PC-3 (cell line): ENCODE measurements at regions not wholly inside any gene's neighbourhood (a gene's known extent, or its start where the extent isn't known, plus 50 kb on each side); places are given as distances from the start of the nearest gene placed in this dataset.

Experiments used
- ATAC-seq: fragments of 200-7000 bp; cut with Tn5 transposase; 2 replicates; pipeline ENCODE4 v1.9.1; 2020; ENCODE audit warnings: mild to moderate bottlenecking, moderate library complexity
- BruUV-seq: library from RNA; stranded (reverse); fragments of 400-500 nt; replicated peaks from 2 replicates; lab custom pipeline; 2021; lab: Mats Ljungman, UMichigan
- CTCF ChIA-PET: fragments of 300-600 bp; sonication (Branson Sonifier 250); formaldehyde crosslinking; loops from one replicate; lab custom pipeline; 2022; ENCODE audit warnings: antibody characterized with exemption; lab: Charles Lee
- POLR2A ChIA-PET: fragments of 300-600 bp; sonication (Branson Sonifier 250); formaldehyde crosslinking; loops from one replicate; lab custom pipeline; 2022; ENCODE audit warnings: antibody characterized with exemption; ENCODE audit not compliant: unreplicated experiment; lab: Charles Lee
- DNase-seq: peaks from one replicate; pipeline ENCODE4 v3.0.0-alpha.2; 2015
- H2AFZ ChIP-seq: fragments of 300-600 bp; sonication (generic); 2 replicates; pipeline ENCODE4 v1.6.0; 2016; ENCODE audit warnings: antibody characterized with exemption, low read length
- H3F3A ChIP-seq: fragments of 300-600 bp; sonication (generic); one replicate; pipeline ENCODE4 v1.6.0; 2017; ENCODE audit warnings: antibody characterized with exemption, low read length, control low read depth, mild to moderate bottlenecking; ENCODE audit not compliant: unreplicated experiment
- H3K27ac ChIP-seq: fragments of 300-600 bp; sonication (generic); 2 replicates; pipeline ENCODE4 v1.5.1; 2016; ENCODE audit warnings: mild to moderate bottlenecking, low read length
- H3K27me3 ChIP-seq: fragments of 300-600 bp; sonication (generic); 2 replicates; pipeline ENCODE4 v1.6.1; 2016; ENCODE audit warnings: low read length, mixed read lengths
- H3K36me3 ChIP-seq: fragments of 300-600 bp; sonication (generic); 2 replicates; pipeline ENCODE4 v1.6.1; 2016; ENCODE audit warnings: low read depth, mixed run types, low read length, mixed read lengths
- H3K4me1 ChIP-seq: fragments of 300-600 bp; sonication (generic); 2 replicates; pipeline ENCODE4 v1.5.1; 2016; ENCODE audit warnings: low read length; ENCODE audit not compliant: insufficient read depth
- H3K4me2 ChIP-seq: fragments of 300-600 bp; sonication (generic); 2 replicates; pipeline ENCODE4 v1.6.0; 2016; ENCODE audit warnings: low read length
- H3K4me3 ChIP-seq: fragments of 300-600 bp; sonication (generic); 2 replicates; pipeline ENCODE4 v1.5.1; 2016; ENCODE audit warnings: mild to moderate bottlenecking, low read length, mixed read lengths
- H3K79me2 ChIP-seq: fragments of 300-600 bp; sonication (generic); 2 replicates; pipeline ENCODE4 v1.6.1; 2017; ENCODE audit warnings: low read length, mixed read lengths
- H3K9ac ChIP-seq: fragments of 300-600 bp; sonication (generic); 2 replicates; pipeline ENCODE4 v1.6.0; 2016; ENCODE audit warnings: mild to moderate bottlenecking, low read length
- H3K9me2 ChIP-seq: fragments of 300-600 bp; sonication (generic); replicated peaks from 2 replicates; pipeline ENCODE4 v1.6.1; 2016; ENCODE audit warnings: mixed run types, low read length, mixed read lengths
- H3K9me3 ChIP-seq: fragments of 300-600 bp; sonication (generic); 2 replicates; pipeline ENCODE4 v1.6.1; 2016; ENCODE audit warnings: low read length, mixed read lengths
- H4K20me1 ChIP-seq: fragments of 300-600 bp; sonication (generic); 2 replicates; pipeline ENCODE4 v1.6.1; 2016; ENCODE audit warnings: low read length, mixed read lengths
- EZH2 ChIP-seq: fragments of 300-600 bp; sonication (generic); IDR thresholded peaks from one replicate; pipeline ENCODE4 v1.6.1; 2017; ENCODE audit warnings: antibody characterized with exemption, mild to moderate bottlenecking, low read length; ENCODE audit not compliant: unreplicated experiment
- EZH2phosphoT487 ChIP-seq: fragments of 300-600 bp; sonication (generic); IDR thresholded peaks from 2 replicates; pipeline ENCODE4 v1.6.1; 2018; ENCODE audit warnings: mild to moderate bottlenecking, antibody characterized with exemption, low read length, borderline replicate concordance
- intact Hi-C: fragments of 100-400 bp; cut with micrococcal nuclease; formaldehyde crosslinking; loops from 2 replicates; pipeline ENCODE4 v1.9.0; 2023
- TF ChIP-seq, protein P1 (sequence below): fragments of 300-600 bp; sonication (generic); conservative IDR thresholded peaks from 2 replicates; pipeline ENCODE4 v1.5.1; 2017; ENCODE audit warnings: antibody characterized with exemption, low read depth, mild to moderate bottlenecking, low read length

DNA sequence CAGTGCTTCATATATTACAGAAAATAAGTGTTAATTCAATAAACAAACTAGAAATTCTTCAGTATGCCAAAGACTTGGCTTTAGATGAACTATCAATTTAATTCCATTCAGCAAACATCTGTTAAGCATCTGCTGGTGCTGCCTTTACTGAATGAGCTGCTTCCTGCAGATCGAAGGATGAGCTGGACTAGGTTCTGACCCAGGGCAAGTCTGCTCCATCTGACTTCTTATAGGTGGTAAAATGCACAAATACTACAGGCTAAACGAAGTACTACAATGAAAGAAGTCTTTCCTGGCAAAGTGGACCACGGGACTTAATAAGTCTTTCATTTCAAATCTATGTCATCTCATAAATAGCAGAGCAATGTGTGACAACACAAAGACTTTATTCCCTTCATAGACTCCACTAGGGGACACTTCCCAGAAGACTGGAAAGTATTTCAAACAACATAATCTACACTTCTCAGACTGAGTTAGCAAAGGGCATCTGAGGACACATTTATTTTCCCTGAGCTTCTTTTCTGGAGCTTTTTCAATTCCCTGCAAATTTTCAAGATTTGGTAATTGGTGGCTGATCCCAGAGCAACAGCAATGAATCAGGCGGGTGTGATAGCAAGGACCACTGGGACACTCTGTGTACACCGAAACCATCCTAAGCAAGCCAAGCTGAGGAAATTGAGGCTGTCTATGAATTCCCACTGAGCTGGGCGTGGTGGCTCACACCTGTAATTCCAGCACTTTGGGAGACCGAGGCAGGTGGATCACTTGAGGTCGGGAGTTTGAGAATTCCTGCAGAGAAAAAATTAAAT lies 108.9 kb upstream of the FRMD4A start:
- ChIA-PET CTCF (interaction anchor here (0.6 kb wide), 1 partner anchor 15 kb away, joined by 4 read pairs; no protein-coding TSS in a partner anchor), POLR2A (no interaction called here)
- Histone ChIP-seq H3K9me2 (no peaks in the 10 kb centered on the region), H3K27ac (no peak overlapping the region), H3K36me3 (no peaks in the 10 kb centered on the region), H4K20me1 (no peaks in the 10 kb centered on the region), H3K9me3 (no peaks in the 10 kb centered on the region), H3K79me2 (no peaks in the 10 kb centered on the region), H3K9ac (no peak overlapping the region), H2AFZ (no peak overlapping the region), H3K4me2 (no peak overlapping the region), H3K4me1 (no peaks in the 10 kb centered on the region), H3K27me3 (no peaks in the 10 kb centered on the region), H3F3A (no peaks in the 10 kb centered on the region), H3K4me3 (no peak overlapping the region)
- ATAC-seq (no peak), DNase-seq (no peak)
- no TSS peak for BruUV-seq
- TF ChIP-seq EZH2 (no peak), EZH2phosphoT487 (no peak)
- TF ChIP-seq, protein P1, sequence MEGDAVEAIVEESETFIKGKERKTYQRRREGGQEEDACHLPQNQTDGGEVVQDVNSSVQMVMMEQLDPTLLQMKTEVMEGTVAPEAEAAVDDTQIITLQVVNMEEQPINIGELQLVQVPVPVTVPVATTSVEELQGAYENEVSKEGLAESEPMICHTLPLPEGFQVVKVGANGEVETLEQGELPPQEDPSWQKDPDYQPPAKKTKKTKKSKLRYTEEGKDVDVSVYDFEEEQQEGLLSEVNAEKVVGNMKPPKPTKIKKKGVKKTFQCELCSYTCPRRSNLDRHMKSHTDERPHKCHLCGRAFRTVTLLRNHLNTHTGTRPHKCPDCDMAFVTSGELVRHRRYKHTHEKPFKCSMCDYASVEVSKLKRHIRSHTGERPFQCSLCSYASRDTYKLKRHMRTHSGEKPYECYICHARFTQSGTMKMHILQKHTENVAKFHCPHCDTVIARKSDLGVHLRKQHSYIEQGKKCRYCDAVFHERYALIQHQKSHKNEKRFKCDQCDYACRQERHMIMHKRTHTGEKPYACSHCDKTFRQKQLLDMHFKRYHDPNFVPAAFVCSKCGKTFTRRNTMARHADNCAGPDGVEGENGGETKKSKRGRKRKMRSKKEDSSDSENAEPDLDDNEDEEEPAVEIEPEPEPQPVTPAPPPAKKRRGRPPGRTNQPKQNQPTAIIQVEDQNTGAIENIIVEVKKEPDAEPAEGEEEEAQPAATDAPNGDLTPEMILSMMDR = no peak
- intact Hi-C loops = no loop called here

DNA sequence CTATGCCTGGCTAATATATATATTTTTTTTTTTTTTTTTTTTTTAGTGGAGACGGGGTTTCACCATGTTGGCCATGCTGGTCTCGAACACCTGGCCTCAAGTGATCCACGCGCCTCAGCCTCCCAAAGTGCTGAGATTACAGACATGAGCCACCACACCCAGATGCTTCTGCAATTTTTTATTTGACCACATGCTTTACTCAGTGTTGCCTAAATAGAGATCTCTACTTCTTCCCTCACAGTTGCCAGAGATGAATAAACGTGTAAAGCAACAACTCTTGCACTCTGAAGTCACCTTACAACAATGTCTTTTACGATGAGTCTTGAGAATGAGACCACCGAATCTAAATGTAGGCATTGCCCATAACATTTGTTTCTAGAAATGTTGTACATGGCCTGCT lies 107.9 kb upstream of the FRMD4A start:
- H3K79me2 ChIP-seq = no peaks in the 10 kb centered on the region
- no peak overlapping the region for H3K4me3 ChIP-seq
- H2AFZ ChIP-seq = no peak overlapping the region
- H4K20me1 ChIP-seq = no peaks in the 10 kb centered on the region
- DNase-seq (no peak), ATAC-seq (no peak)
- TF ChIP-seq, protein P1 = no peak
- TF ChIP-seq EZH2phosphoT487 = no peak
- no peak for TF ChIP-seq EZH2
- ChIA-PET CTCF (no interaction called here), POLR2A (no interaction called here)
- H3K36me3 ChIP-seq = no peaks in the 10 kb centered on the region
- H3K27ac ChIP-seq = no peak overlapping the region
- no peaks in the 10 kb centered on the region for H3F3A ChIP-seq
- H3K9ac ChIP-seq = no peak overlapping the region
- H3K4me1 ChIP-seq = no peaks in the 10 kb centered on the region
- H3K27me3 ChIP-seq = no peaks in the 10 kb centered on the region
- H3K4me2 ChIP-seq = no peak overlapping the region
- no peaks in the 10 kb centered on the region for H3K9me3 ChIP-seq
- intact Hi-C loops = no loop called here
- no peaks in the 10 kb centered on the region for H3K9me2 ChIP-seq
- BruUV-seq = no TSS peak

DNA sequence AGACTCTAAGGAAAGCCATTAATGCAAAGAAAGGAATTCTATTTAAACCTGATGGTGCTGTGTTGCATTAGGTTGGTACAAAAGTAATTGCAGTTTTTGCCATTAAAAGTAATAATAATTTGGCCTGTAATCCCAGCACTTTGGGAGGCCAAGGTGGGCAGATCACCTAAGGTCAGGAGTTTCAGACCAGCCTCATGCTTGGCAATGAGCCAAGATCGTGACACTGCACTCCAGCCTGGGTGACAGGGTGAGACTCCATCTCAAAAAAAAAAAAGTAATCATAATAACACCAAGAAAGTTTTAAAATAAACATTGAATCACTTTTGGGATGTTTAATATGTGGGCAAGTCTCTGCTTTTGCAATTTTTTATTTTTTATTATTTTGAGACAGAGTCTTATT lies 107.3 kb upstream of the FRMD4A start:
- Histone ChIP-seq H3K9me2 (no peaks in the 10 kb centered on the region), H3K9me3 (no peaks in the 10 kb centered on the region), H3K79me2 (no peaks in the 10 kb centered on the region), H3F3A (no peaks in the 10 kb centered on the region), H4K20me1 (no peaks in the 10 kb centered on the region), H3K9ac (no peak overlapping the region), H3K27me3 (no peaks in the 10 kb centered on the region), H3K4me2 (no peak overlapping the region), H3K27ac (no peak overlapping the region), H3K4me1 (no peaks in the 10 kb centered on the region), H3K4me3 (no peak overlapping the region), H3K36me3 (no peaks in the 10 kb centered on the region), H2AFZ (no peak overlapping the region)
- intact Hi-C loops = no loop called here
- TF ChIP-seq EZH2 (no peak), EZH2phosphoT487 (no peak)
- TF ChIP-seq, protein P1 = no peak
- no peak for ATAC-seq
- no peak for DNase-seq
- ChIA-PET CTCF (no interaction called here), POLR2A (no interaction called here)
- BruUV-seq = no TSS peak
